GM12878 (cell line): ENCODE measurements at regions not wholly inside any gene's neighbourhood (a gene's known extent, or its start where the extent isn't known, plus 50 kb on each side); places are given as distances from the start of the nearest gene placed in this dataset.

Experiments
- ATAC-seq: fragments of 200-7000 bp; cut with Tn5 transposase; 3 replicates; pipeline ENCODE4 v1.9.1; 2020; ENCODE audit warnings: mild to moderate bottlenecking, moderate library complexity
- BruUV-seq: library from RNA; stranded (reverse); fragments of 400-500 nt; replicated peaks from 2 replicates; lab custom pipeline; 2021; lab: Mats Ljungman, UMichigan
- CTCF ChIA-PET: fragments of 300-600 bp; sonication (Branson Sonifier 250); formaldehyde crosslinking; extraction: SDS; loops from one replicate; lab custom pipeline; 2021; ENCODE audit warnings: inconsistent platforms; lab: Yijun Ruan, JAX
- POLR2A ChIA-PET: fragments of 350-600 bp; formaldehyde crosslinking; extraction: SDS; loops from one replicate; lab custom pipeline; 2021; ENCODE audit warnings: inconsistent platforms; lab: Charles Lee
- RAD21 ChIA-PET: fragments of 300-600 bp; sonication (Branson Sonifier 250); formaldehyde crosslinking; loops from one replicate; lab custom pipeline; 2023; ENCODE audit warnings: antibody characterized with exemption; ENCODE audit not compliant: unreplicated experiment; lab: Charles Lee
- SMC1A ChIA-PET: fragments of 300-600 bp; sonication (Branson Sonifier 250); formaldehyde crosslinking; loops from one replicate; lab custom pipeline; 2023; ENCODE audit not compliant: unreplicated experiment, uncharacterized antibody; lab: Charles Lee
- DNase-seq: peaks from one replicate; pipeline ENCODE4 v3.0.0-alpha.2; 2011; ENCODE audit warnings: low read depth, low spot score
- FAIRE-seq: peaks from 3 replicates; lab custom pipeline; 2011; peaks lifted over from hg19 to GRCh38; lab: Jason Lieb, UNC
- H2AFZ ChIP-seq: 2 replicates; pipeline ENCODE4 v1.6.0; 2011; ENCODE audit warnings: low read depth, low read length, control low read depth; ENCODE audit not compliant: control insufficient read depth
- H3K27ac ChIP-seq: 2 replicates; pipeline ENCODE4 v1.5.1; 2011; ENCODE audit warnings: control low read depth; ENCODE audit not compliant: control insufficient read depth, insufficient read depth
- H3K27me3 ChIP-seq, 2 experiments: replicated peaks in 1 of 2; 2 replicates each; pipeline versions ENCODE4 v1.6.0 to v1.6.1; 2011; ENCODE audit warnings: low read length in 1 of 2; ENCODE audit not compliant: control insufficient read depth in 2 of 2, insufficient read depth in 2 of 2
- H3K36me3 ChIP-seq, 2 experiments: 2 replicates each; pipeline ENCODE4 v1.5.1; 2011; ENCODE audit warnings: low read length in 1 of 2; ENCODE audit not compliant: control insufficient read depth in 2 of 2, insufficient read depth in 2 of 2
- H3K4me1 ChIP-seq: 2 replicates; pipeline ENCODE4 v1.6.1; 2011; ENCODE audit warnings: mild to moderate bottlenecking, low read length, moderate library complexity, mixed read lengths; ENCODE audit not compliant: control insufficient read depth, insufficient read depth
- H3K4me2 ChIP-seq: 2 replicates; pipeline ENCODE4 v1.6.0; 2011; ENCODE audit warnings: control low read depth; ENCODE audit not compliant: control insufficient read depth, insufficient read depth
- H3K4me3 ChIP-seq: fragments of 200-600 bp; sonication (generic); 2 replicates; pipeline ENCODE4 v1.5.1; 2016
- H3K79me2 ChIP-seq: 2 replicates; pipeline ENCODE4 v1.6.0; 2011; ENCODE audit warnings: low read length; ENCODE audit not compliant: control insufficient read depth, insufficient read depth
- H3K9ac ChIP-seq: 2 replicates; pipeline ENCODE4 v1.8.0; 2011; ENCODE audit warnings: low read length, control low read depth, mixed read lengths; ENCODE audit not compliant: control insufficient read depth, insufficient read depth
- H3K9me3 ChIP-seq: replicated peaks from 3 replicates; pipeline ENCODE4 v1.5.1; 2011; ENCODE audit warnings: mild to moderate bottlenecking, low read length; ENCODE audit not compliant: control insufficient read depth, insufficient read depth
- H4K20me1 ChIP-seq: 2 replicates; pipeline ENCODE4 v1.6.0; 2011; ENCODE audit not compliant: control insufficient read depth, insufficient read depth
- CHD1 ChIP-seq: IDR thresholded peaks from 2 replicates; pipeline ENCODE4 v1.6.1; 2012; ENCODE audit warnings: low read depth, low read length, improper control_type of control experiment
- E2F8 ChIP-seq: fragments of 450-650 bp; IDR thresholded peaks from 2 replicates; pipeline ENCODE4 v1.6.1; 2018; ENCODE audit warnings: mild to moderate bottlenecking, low read depth, moderate library complexity; ENCODE audit not compliant: partially characterized antibody
- GATAD2B ChIP-seq: fragments of 450-650 bp; conservative IDR thresholded peaks from 2 replicates; pipeline ENCODE4 v1.6.1; 2017; ENCODE audit warnings: low read depth, mild to moderate bottlenecking, moderate library complexity
- NR2C1 ChIP-seq: fragments of 450-650 bp; IDR thresholded peaks from 2 replicates; pipeline ENCODE4 v1.6.1; 2017; ENCODE audit warnings: antibody characterized with exemption, mild to moderate bottlenecking, moderate library complexity
- PAX8 ChIP-seq: fragments of 450-650 bp; IDR thresholded peaks from 2 replicates; pipeline ENCODE4 v1.6.1; 2017; ENCODE audit warnings: mild to moderate bottlenecking, moderate library complexity
- STAT3 ChIP-seq: IDR thresholded peaks from 2 replicates; pipeline ENCODE4 v1.6.1; 2011; ENCODE audit warnings: low read depth, low read length, improper control_type of control experiment
- WRNIP1 ChIP-seq: IDR thresholded peaks from 2 replicates; pipeline ENCODE4 v1.6.1; 2011; ENCODE audit warnings: low read depth, low read length, improper control_type of control experiment, borderline replicate concordance
- WGBS: methylation state at CpG from one replicate; pipeline ENCODE4 v1.1.6; 2016; ENCODE audit warnings: low lambda C conversion rate; ENCODE audit not compliant: insufficient replicate concordance, insufficient coverage; ENCODE audit errors: missing lambda C conversion rate; 5-methylcytosine and 5-hydroxymethylcytosine counted together
- in situ Hi-C: fragments of 300-500 bp; cut with MboI; formaldehyde crosslinking; loops from 9 replicates; pipeline ENCODE4 v1.14.3; 2018; ENCODE audit warnings: mixed read lengths
- intact Hi-C: fragments of 100-400 bp; cut with micrococcal nuclease; formaldehyde crosslinking; loops from one replicate; pipeline ENCODE4 v1.14.2; 2022; ENCODE audit not compliant: unreplicated experiment
- TF ChIP-seq, protein P1 (sequence below): fragments of 150-350 bp; IDR thresholded peaks from 2 replicates; pipeline ENCODE4 v1.6.1; 2014; ENCODE audit warnings: mild to moderate bottlenecking, low read depth, low read length
- TF ChIP-seq, protein P2 (sequence below): IDR thresholded peaks from 2 replicates; pipeline ENCODE4 v1.6.1; 2012; ENCODE audit warnings: mild to moderate bottlenecking, low read depth, low read length

GRCh38 chr6:17182961-17183360 is 81.1 kb downstream of the STMND1 start:
- no peaks in the 10 kb centered on the region for H3K9me3 ChIP-seq
- FAIRE-seq, result no peak
- intact Hi-C loops (no loop called here), in situ Hi-C loops (no loop called here)
- no peaks in the 10 kb centered on the region for H3K4me1 ChIP-seq
- no peak for ATAC-seq
- no peaks in the 10 kb centered on the region for H3K27me3 ChIP-seq
- no peak overlapping the region for H3K9ac ChIP-seq
- SMC1A ChIA-PET, result no interaction called here
- H3K36me3 ChIP-seq, result no peaks in the 10 kb centered on the region
- H2AFZ ChIP-seq, result no peak overlapping the region
- H3K4me2 ChIP-seq, result no peak overlapping the region
- H3K27ac ChIP-seq, result no peak overlapping the region
- POLR2A ChIA-PET, result no interaction called here
- no peaks in the 10 kb centered on the region for H3K79me2 ChIP-seq
- H4K20me1 ChIP-seq, result no peaks in the 10 kb centered on the region
- BruUV-seq, result no TSS peak
- CTCF ChIA-PET, result no interaction called here
- RAD21 ChIA-PET, result no interaction called here
- no peak for DNase-seq
- TF ChIP-seq STAT3, result no peak
- TF ChIP-seq NR2C1, result no peak
- TF ChIP-seq, protein P1, sequence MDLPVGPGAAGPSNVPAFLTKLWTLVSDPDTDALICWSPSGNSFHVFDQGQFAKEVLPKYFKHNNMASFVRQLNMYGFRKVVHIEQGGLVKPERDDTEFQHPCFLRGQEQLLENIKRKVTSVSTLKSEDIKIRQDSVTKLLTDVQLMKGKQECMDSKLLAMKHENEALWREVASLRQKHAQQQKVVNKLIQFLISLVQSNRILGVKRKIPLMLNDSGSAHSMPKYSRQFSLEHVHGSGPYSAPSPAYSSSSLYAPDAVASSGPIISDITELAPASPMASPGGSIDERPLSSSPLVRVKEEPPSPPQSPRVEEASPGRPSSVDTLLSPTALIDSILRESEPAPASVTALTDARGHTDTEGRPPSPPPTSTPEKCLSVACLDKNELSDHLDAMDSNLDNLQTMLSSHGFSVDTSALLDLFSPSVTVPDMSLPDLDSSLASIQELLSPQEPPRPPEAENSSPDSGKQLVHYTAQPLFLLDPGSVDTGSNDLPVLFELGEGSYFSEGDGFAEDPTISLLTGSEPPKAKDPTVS, result no peak
- TF ChIP-seq WRNIP1, result no peak
- TF ChIP-seq, protein P2, sequence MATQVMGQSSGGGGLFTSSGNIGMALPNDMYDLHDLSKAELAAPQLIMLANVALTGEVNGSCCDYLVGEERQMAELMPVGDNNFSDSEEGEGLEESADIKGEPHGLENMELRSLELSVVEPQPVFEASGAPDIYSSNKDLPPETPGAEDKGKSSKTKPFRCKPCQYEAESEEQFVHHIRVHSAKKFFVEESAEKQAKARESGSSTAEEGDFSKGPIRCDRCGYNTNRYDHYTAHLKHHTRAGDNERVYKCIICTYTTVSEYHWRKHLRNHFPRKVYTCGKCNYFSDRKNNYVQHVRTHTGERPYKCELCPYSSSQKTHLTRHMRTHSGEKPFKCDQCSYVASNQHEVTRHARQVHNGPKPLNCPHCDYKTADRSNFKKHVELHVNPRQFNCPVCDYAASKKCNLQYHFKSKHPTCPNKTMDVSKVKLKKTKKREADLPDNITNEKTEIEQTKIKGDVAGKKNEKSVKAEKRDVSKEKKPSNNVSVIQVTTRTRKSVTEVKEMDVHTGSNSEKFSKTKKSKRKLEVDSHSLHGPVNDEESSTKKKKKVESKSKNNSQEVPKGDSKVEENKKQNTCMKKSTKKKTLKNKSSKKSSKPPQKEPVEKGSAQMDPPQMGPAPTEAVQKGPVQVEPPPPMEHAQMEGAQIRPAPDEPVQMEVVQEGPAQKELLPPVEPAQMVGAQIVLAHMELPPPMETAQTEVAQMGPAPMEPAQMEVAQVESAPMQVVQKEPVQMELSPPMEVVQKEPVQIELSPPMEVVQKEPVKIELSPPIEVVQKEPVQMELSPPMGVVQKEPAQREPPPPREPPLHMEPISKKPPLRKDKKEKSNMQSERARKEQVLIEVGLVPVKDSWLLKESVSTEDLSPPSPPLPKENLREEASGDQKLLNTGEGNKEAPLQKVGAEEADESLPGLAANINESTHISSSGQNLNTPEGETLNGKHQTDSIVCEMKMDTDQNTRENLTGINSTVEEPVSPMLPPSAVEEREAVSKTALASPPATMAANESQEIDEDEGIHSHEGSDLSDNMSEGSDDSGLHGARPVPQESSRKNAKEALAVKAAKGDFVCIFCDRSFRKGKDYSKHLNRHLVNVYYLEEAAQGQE, result no peak
- TF ChIP-seq GATAD2B, result no peak
- no peak for TF ChIP-seq E2F8
- no peak for TF ChIP-seq PAX8
- no peak for TF ChIP-seq CHD1
- 0% methylated on average over 2 of the region's 2 CpGs for WGBS
- no peak overlapping the region for H3K4me3 ChIP-seq
